Keratinocyte (primary cell): ENCODE measurements at regions not wholly inside any gene's neighbourhood (a gene's known extent, or its start where the extent isn't known, plus 50 kb on each side); places are given as distances from the start of the nearest gene placed in this dataset.
"Not testable (repeated sequence)": the region's sequence is repeated elsewhere in the genome, so short reads cannot be mapped to it uniquely, and the experiment has no call there.

ENCODE experiments used
- EZH2 ChIP-seq: IDR thresholded peaks from one replicate; pipeline ENCODE4 v1.6.1; 2012; ENCODE audit warnings: inconsistent platforms, mild to moderate bottlenecking, low read length, moderate library complexity
- TF ChIP-seq, protein P1 (sequence below), 3 experiments: IDR thresholded peaks in 1 of 3; conservative IDR thresholded peaks in 1 of 3; optimal IDR thresholded peaks in 1 of 3; 2 replicates in 2 of 3; 3 replicates in 1 of 3; pipeline versions ENCODE3 to v1.5.1; 2011; ENCODE audit warnings: low read length in 3 of 3, mild to moderate bottlenecking in 3 of 3, moderate library complexity in 2 of 3, control low read depth in 1 of 3, inconsistent platforms in 1 of 3; ENCODE audit not compliant: insufficient read depth in 2 of 3; ENCODE audit errors: extremely low read depth in 1 of 3

DNA sequence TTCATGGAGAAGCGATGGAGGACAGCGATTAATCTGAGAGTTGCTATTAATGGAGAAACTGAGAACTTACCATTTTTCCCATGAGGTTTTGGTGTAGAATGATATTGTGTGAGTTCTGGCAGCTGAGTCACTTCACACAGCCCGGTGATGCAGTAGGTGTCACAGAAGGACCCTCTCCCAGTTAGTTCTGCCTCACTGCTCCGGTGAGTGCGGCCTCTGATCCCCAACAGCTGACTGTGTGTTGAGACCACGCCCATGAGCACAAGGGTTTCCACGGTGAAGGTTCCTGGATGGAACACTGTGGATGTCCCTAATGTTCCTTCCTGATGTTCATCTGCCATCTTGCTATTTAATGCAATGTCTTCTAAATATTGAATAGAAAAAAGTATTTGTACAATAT lies 114.0 kb upstream of the SULF2 start:
- TF ChIP-seq, protein P1, sequence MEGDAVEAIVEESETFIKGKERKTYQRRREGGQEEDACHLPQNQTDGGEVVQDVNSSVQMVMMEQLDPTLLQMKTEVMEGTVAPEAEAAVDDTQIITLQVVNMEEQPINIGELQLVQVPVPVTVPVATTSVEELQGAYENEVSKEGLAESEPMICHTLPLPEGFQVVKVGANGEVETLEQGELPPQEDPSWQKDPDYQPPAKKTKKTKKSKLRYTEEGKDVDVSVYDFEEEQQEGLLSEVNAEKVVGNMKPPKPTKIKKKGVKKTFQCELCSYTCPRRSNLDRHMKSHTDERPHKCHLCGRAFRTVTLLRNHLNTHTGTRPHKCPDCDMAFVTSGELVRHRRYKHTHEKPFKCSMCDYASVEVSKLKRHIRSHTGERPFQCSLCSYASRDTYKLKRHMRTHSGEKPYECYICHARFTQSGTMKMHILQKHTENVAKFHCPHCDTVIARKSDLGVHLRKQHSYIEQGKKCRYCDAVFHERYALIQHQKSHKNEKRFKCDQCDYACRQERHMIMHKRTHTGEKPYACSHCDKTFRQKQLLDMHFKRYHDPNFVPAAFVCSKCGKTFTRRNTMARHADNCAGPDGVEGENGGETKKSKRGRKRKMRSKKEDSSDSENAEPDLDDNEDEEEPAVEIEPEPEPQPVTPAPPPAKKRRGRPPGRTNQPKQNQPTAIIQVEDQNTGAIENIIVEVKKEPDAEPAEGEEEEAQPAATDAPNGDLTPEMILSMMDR (optimal IDR thresholded peaks at IDR 0.05 in 1 of 3, IDR thresholded peaks at IDR 0.05 in 1 of 3, conservative IDR thresholded peaks at IDR 0.05 in 1 of 3; ENCODE audit: extremely low read depth in 1 of 3, insufficient read depth in 2 of 3, low read length in 3 of 3): not testable (repeated sequence)
- not testable (repeated sequence) for TF ChIP-seq EZH2
